K562 (cell line): ENCODE measurements at regions not wholly inside any gene's neighbourhood (a gene's known extent, or its start where the extent isn't known, plus 50 kb on each side); places are given as distances from the start of the nearest gene placed in this dataset.

Experiments
- CEBPB ChIP-seq: fragments of 450-650 bp; IDR thresholded peaks from 2 replicates; pipeline ENCODE4 v1.6.1; 2016; ENCODE audit warnings: missing genetic modification characterization, missing compliant biosample characterization
- DPF2 ChIP-seq: fragments of 450-650 bp; IDR thresholded peaks from 2 replicates; pipeline ENCODE4 v1.6.1; 2016
- FOS ChIP-seq: IDR thresholded peaks from 3 replicates; pipeline ENCODE4 v1.6.1; 2011; ENCODE audit not compliant: insufficient read length; ENCODE audit errors: extremely low read depth
- FOXA1 ChIP-seq: fragments of 450-650 bp; IDR thresholded peaks from 2 replicates; pipeline ENCODE4 v1.6.1; 2016; ENCODE audit warnings: mild to moderate bottlenecking, borderline replicate concordance
- LEF1 ChIP-seq: fragments of 450-650 bp; IDR thresholded peaks from 2 replicates; pipeline ENCODE4 v1.6.1; 2016; ENCODE audit warnings: mild to moderate bottlenecking
- MAFG ChIP-seq: fragments of 450-650 bp; conservative IDR thresholded peaks from 2 replicates; pipeline ENCODE4 v1.6.1; 2016; ENCODE audit warnings: missing genetic modification characterization, missing compliant biosample characterization
- POLR2A ChIP-seq: fragments of 450-650 bp; conservative IDR thresholded peaks from 2 replicates; pipeline ENCODE4 v1.6.1; 2016
- RAD21 ChIP-seq, 2 experiments: fragments of 250-450 bp in 1 of 2; fragments of 450-650 bp in 1 of 2; sonication (Bioruptor Pico) in 1 of 2; formaldehyde crosslinking in 1 of 2; IDR thresholded peaks in 1 of 2; conservative IDR thresholded peaks in 1 of 2; 2 replicates each; pipeline versions ENCODE4 v1.4.0 to v1.8.0; 2020 to 2022; ENCODE audit warnings: mild to moderate bottlenecking in 2 of 2, moderate library complexity in 1 of 2
- TF ChIP-seq, protein P1 (sequence below): fragments of 250-450 bp; sonication (Bioruptor Pico); IDR thresholded peaks from 2 replicates; pipeline ENCODE4 v1.8.0; 2021; ENCODE audit warnings: moderate library complexity, mild to moderate bottlenecking, inconsistent platforms
- TF ChIP-seq, protein P2 (sequence below): sonication (generic); formaldehyde crosslinking; IDR thresholded peaks from 2 replicates; pipeline ENCODE4 v1.5.0; 2020; ENCODE audit warnings: missing genetic modification reagents

DNA sequence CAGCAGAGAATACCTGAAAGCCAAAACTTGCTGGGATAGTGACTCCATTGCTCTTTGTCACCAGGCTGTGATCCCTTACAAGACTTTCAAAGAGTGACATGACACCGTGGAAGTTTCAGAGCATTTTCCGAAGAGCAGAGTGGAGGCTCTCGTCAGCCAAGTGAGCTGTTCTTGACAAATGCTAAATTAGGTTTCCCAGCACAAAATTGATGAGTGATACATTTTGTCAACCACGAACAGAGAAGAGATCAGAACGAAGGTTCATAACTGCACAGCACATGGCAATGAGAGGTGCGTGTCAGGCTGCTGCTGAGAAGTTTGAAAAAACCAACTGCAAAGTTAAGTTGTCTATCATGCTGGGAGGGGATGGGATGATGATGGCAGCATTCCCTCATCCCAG is 184.4 kb upstream of the C1orf174 start:
- TF ChIP-seq, protein P1, sequence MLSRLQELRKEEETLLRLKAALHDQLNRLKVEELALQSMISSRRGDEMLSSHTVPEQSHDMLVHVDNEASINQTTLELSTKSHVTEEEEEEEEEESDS (CRISPR knock-in tag), result no peak
- TF ChIP-seq FOXA1 (no peak), MAFG (tag) (no peak), LEF1 (no peak), RAD21 (CRISPR knock-in tag; conservative IDR thresholded peaks at IDR 0.05 in 1 of 2, IDR thresholded peaks at IDR 0.05 in 1 of 2) (no peak), FOS (no peak), POLR2A (no peak), DPF2 (no peak), CEBPB (tag) (no peak)
- TF ChIP-seq, protein P2, sequence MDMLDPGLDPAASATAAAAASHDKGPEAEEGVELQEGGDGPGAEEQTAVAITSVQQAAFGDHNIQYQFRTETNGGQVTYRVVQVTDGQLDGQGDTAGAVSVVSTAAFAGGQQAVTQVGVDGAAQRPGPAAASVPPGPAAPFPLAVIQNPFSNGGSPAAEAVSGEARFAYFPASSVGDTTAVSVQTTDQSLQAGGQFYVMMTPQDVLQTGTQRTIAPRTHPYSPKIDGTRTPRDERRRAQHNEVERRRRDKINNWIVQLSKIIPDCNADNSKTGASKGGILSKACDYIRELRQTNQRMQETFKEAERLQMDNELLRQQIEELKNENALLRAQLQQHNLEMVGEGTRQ (CRISPR knock-in tag), result no peak
